ENCODE measurements at regions not wholly inside any gene's neighbourhood (a gene's known extent, or its start where the extent isn't known, plus 50 kb on each side); places are given as distances from the start of the nearest gene placed in this dataset.

DNA sequence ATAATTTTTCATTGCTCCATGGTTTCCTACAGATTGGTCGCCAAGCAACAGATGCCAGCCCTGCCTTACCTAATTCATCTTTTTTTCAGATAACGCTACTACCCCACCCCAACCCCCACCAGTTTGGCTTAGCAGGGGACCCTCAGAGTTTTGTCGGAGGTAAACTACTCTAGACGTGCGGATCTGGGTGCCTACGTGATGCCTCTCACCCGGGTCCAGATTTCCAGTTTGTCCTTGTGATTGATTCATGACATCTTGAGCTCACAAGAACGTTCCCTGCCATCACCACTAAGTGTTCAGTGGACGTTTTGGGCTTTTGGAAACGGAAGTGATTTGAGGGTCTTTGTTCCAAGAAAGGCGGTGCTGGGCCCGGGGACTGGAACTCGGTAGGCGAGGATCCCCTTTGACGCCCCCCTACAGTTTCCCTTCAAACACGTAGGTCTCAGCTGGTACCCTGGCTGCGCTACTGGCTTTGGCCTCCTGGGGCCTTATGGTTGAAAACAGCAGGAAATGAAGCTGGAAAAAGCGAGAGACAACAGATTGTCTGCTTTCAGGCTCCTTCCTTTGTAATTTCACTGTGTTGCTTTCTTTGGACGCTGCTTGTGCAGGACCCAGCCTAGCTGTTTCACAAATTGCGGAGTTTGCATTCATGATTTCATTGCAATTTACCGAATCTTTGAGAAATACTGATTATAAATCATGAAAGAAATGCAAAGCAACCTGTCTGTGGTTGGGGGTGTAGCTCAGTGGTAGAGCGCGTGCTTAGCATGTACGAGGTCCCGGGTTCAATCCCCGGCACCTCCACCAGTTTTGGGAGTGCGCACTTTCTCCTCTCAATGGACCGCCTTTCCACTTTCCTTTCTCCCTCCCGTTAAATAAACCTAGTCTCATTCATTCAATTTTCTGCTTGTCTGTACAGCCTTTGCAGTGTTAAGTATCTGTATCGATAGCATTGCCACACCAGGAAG is 81.0 kb downstream of the GPX5 start:
- peak in 1 of 7 donors; percentile 66 for DNase-seq
- 12 to 27% (median 15%) methylated on average over 23 to 30 of the region's 30 CpGs for WGBS, 4 donors

GRCh38 chr6:28607990-28608389 is 82.3 kb downstream of the GPX5 start:
- WGBS, 4 donors, result 29 to 43% (median 34%) methylated on average over 9 of the region's 9 CpGs
- TF ChIP-seq POLR2A (IDR thresholded peaks at IDR 0.05), result no peak
- no peak for TF ChIP-seq CTCF (IDR thresholded peaks at IDR 0.05)
- intact Hi-C loops (cut with DNase I), result no loop called here

More for the DNA sequence above, 81.0 kb downstream of the GPX5 start:
- H3K9me3 ChIP-seq (replicated peaks in 1 of 3), result no peaks in the 10 kb centered on the region
- H3K27me3 ChIP-seq, result peaks cover 29% of the 10 kb centered on the region
- no peaks in the 10 kb centered on the region for H3K36me3 ChIP-seq (replicated peaks in 1 of 2)
- intact Hi-C loops (cut with DNase I), result no loop called here
- H3K4me3 ChIP-seq, result no peak overlapping the region
- TF ChIP-seq POLR2A (IDR thresholded peaks at IDR 0.05) (no peak), CTCF (IDR thresholded peaks at IDR 0.05) (peak in 3 of 6 experiments; percentile 8 to 25 (median 13))
- H3K27ac ChIP-seq, result no peak overlapping the region
- H3K4me1 ChIP-seq (replicated peaks in 1 of 2), result no peaks in the 10 kb centered on the region

DNA sequence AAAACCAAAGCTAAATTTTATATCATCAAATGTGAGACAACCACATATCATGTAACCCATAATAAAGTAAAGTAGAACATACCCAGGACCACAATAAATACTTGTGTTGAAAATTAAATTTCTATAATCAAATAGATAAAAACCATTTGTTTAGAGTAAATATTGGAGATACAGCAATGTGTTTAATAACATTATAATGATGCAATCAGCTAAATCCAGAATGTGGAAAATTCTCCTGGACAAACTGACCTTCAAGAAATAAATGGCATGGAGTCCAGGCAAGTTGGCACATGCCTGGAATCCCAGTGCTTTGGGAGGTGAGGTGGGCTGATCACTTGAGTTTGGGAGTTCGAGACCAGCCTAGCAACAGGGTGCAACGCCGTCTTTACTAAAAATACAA is 84.0 kb downstream of the GPX5 start:
- intact Hi-C loops (cut with DNase I), result no loop called here
- Histone ChIP-seq H3K4me1 (replicated peaks in 1 of 2) (no peaks in the 10 kb centered on the region), H3K9me3 (replicated peaks in 1 of 3) (no peaks in the 10 kb centered on the region), H3K36me3 (replicated peaks in 1 of 2) (no peaks in the 10 kb centered on the region), H3K27ac (no peak overlapping the region), H3K27me3 (peaks cover 25% of the 10 kb centered on the region), H3K4me3 (no peak overlapping the region)
- TF ChIP-seq POLR2A (IDR thresholded peaks at IDR 0.05), result no peak
- TF ChIP-seq CTCF (IDR thresholded peaks at IDR 0.05), result no peak
- DNase-seq, result no peak
- 90 to 97% (median 94%) methylated on average over 3 of the region's 3 CpGs for WGBS, 4 donors

More at GRCh38 chr6:28607990-28608389, 82.3 kb downstream of the GPX5 start:
- no peaks in the 10 kb centered on the region for H3K9me3 ChIP-seq (replicated peaks in 1 of 3)
- H3K36me3 ChIP-seq (replicated peaks in 1 of 2), result no peaks in the 10 kb centered on the region
- H3K4me3 ChIP-seq, result no peak overlapping the region
- DNase-seq, result no peak
- H3K27me3 ChIP-seq, result peaks cover 30% of the 10 kb centered on the region
- no peaks in the 10 kb centered on the region for H3K4me1 ChIP-seq (replicated peaks in 1 of 2)
- H3K27ac ChIP-seq, result no peak overlapping the region

DNA sequence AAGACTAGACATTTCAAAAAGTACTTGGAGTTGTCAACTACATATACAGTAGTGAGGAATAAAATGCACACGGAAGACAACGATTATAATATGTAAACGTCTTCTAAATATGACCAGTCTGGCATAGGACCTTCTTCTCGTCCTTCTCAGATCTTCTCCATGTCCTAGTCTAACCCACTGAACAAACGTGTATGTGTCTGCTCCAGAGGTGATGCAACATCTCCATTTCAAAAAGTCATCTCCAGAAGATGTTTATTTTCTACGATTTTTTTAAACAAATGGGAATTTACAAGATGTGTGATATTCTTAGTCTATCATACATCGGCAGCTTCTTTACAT is 89.9 kb downstream of the GPX5 start:
- 63 to 82% (median 79%) methylated on average over 7 of the region's 7 CpGs for WGBS, 4 donors
- no peak overlapping the region for H3K27ac ChIP-seq
- no peaks in the 10 kb centered on the region for H3K36me3 ChIP-seq (replicated peaks in 1 of 2)
- intact Hi-C loops (cut with DNase I), result no loop called here
- TF ChIP-seq POLR2A (IDR thresholded peaks at IDR 0.05) (no peak), CTCF (IDR thresholded peaks at IDR 0.05) (no peak)
- H3K4me3 ChIP-seq, result no peak overlapping the region
- no peaks in the 10 kb centered on the region for H3K4me1 ChIP-seq (replicated peaks in 1 of 2)
- DNase-seq, result no peak
- H3K9me3 ChIP-seq (replicated peaks in 1 of 3), result no peaks in the 10 kb centered on the region
- H3K27me3 ChIP-seq, result peaks cover 26% of the 10 kb centered on the region

All from adrenal gland (tissue), 9 donors.